ENCODE measurements at regions not wholly inside any gene's neighbourhood (a gene's known extent, or its start where the extent isn't known, plus 50 kb on each side); places are given as distances from the start of the nearest gene placed in this dataset.

DNA sequence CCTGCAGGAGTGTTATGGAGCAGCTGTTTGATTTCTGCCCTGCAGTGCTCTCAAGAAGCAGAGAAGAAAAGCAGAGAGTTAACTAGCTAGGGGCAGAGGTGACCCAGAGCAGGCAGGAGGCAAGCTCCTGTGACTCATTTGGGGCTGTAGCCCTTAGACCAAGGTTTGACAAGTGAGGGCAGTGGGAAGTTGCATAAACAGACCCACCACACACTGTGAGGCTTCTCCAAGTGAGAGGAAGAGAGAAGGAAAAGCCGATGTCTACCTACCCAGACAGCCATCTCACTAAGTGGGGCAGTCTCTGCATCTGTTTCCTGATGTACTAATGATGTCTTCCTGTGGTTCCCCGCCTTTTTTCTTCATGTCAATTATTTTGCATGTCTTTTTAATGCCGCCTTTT, 159.9 kb upstream of the NR5A2 start:
- H3K36me3 Mint-ChIP-seq, result no peaks in the 10 kb centered on the region
- no peaks in the 10 kb centered on the region for H3K27me3 ChIP-seq (ENCODE audit: insufficient read depth, low read length)
- ChIA-PET CTCF (ENCODE audit: partially characterized antibody) (no interaction called here), POLR2A (ENCODE audit: partially characterized antibody) (no interaction called here)
- no peak for DNase-seq
- peaks cover 0 to 2% (median 0%) of the 10 kb centered on the region in 8 donors for H3K9me3 Mint-ChIP-seq
- H3K4me1 ChIP-seq (ENCODE audit: insufficient read depth, low read length), result no peaks in the 10 kb centered on the region
- no peaks in the 10 kb centered on the region for H3K36me3 ChIP-seq (ENCODE audit: insufficient read depth, low read length)
- no peak overlapping the region for H3K27ac ChIP-seq (ENCODE audit: low read depth, low read length)
- H3K4me3 Mint-ChIP-seq, result no peak overlapping the region
- no peak overlapping the region for H3K27ac Mint-ChIP-seq
- no peak overlapping the region for H3K4me3 ChIP-seq (ENCODE audit: low read length in 2 of 2)
- H3K27me3 Mint-ChIP-seq, result peaks cover 3 to 6% of the 10 kb centered on the region in 2 donors
- peaks cover 0 to 3% (median 0%) of the 10 kb centered on the region in 4 donors for H3K4me1 Mint-ChIP-seq
- intact Hi-C loops (cut with micrococcal nuclease), result no loop called here
- no peaks in the 10 kb centered on the region for H3K9me3 ChIP-seq (ENCODE audit: control insufficient read depth in 1 of 2, low read length in 2 of 2)

DNA sequence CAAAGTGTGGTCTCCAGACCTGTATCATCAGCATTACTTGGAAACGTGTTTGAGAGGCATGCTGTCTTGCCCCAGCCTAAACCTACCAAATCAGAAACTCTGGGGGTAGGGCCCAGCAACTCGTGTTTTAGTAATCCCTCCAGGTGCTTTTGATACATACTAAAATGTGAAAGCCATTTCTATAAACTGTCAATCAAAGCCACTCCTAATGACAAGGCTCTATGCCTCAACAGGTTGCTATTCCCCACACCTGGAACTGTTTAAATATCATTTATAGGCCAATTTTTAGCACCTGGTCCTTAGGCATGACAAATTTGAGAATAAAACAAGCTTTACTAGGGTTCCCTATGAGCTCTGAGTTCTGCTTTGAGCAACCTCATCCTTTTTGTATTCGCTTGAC, 158.7 kb upstream of the NR5A2 start:
- intact Hi-C loops (cut with micrococcal nuclease), result no loop called here
- H3K4me3 ChIP-seq (ENCODE audit: low read length in 2 of 2), result no peak overlapping the region
- ChIA-PET CTCF (ENCODE audit: partially characterized antibody) (no interaction called here), POLR2A (ENCODE audit: partially characterized antibody) (no interaction called here)
- no peaks in the 10 kb centered on the region for H3K9me3 ChIP-seq (ENCODE audit: control insufficient read depth in 1 of 2, low read length in 2 of 2)
- H3K4me1 Mint-ChIP-seq, result peaks cover 0 to 3% (median 0%) of the 10 kb centered on the region in 4 donors
- no peak for DNase-seq
- peaks cover 3 to 6% of the 10 kb centered on the region in 2 donors for H3K27me3 Mint-ChIP-seq
- H3K4me3 Mint-ChIP-seq, result no peak overlapping the region
- no peak overlapping the region for H3K27ac ChIP-seq (ENCODE audit: low read depth, low read length)
- H3K9me3 Mint-ChIP-seq, result peaks cover 0 to 2% (median 0%) of the 10 kb centered on the region in 8 donors
- no peak overlapping the region for H3K27ac Mint-ChIP-seq
- no peaks in the 10 kb centered on the region for H3K36me3 Mint-ChIP-seq
- H3K36me3 ChIP-seq (ENCODE audit: insufficient read depth, low read length), result no peaks in the 10 kb centered on the region
- no peaks in the 10 kb centered on the region for H3K27me3 ChIP-seq (ENCODE audit: insufficient read depth, low read length)
- H3K4me1 ChIP-seq (ENCODE audit: insufficient read depth, low read length), result no peaks in the 10 kb centered on the region

DNA sequence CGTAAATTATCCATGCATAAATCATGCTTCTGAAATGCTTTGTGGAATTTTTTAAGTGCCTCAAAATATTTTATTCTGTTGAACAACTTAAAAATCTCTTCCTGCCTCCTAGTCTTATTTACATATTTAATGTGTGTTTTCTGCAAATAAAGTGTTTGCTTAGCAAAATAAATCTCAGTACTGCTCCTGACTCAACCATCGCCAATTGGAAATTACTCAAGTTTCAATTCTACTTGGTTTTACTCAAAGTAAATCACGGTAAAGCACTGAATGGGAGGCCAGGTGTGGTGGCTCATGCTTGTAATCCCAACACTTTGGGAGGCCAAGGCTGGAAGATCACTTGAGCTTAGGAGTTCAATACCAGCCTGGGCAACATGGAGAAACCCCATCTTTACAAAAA, 152.2 kb upstream of the NR5A2 start:
- intact Hi-C loops (cut with micrococcal nuclease), result no loop called here
- no peak for DNase-seq
- Mint-ChIP-seq H3K9me3 (peaks cover 0 to 3% (median 0%) of the 10 kb centered on the region in 8 donors), H3K4me1 (no peaks in the 10 kb centered on the region), H3K36me3 (no peaks in the 10 kb centered on the region), H3K4me3 (no peak overlapping the region), H3K27ac (no peak overlapping the region), H3K27me3 (no peaks in the 10 kb centered on the region)
- Histone ChIP-seq H3K9me3 (ENCODE audit: control insufficient read depth in 1 of 2, low read length in 2 of 2) (no peaks in the 10 kb centered on the region), H3K4me3 (ENCODE audit: low read length in 2 of 2) (no peak overlapping the region), H3K27me3 (ENCODE audit: insufficient read depth, low read length) (no peaks in the 10 kb centered on the region), H3K4me1 (ENCODE audit: insufficient read depth, low read length) (no peaks in the 10 kb centered on the region), H3K36me3 (ENCODE audit: insufficient read depth, low read length) (no peaks in the 10 kb centered on the region), H3K27ac (ENCODE audit: low read depth, low read length) (no peak overlapping the region)
- POLR2A ChIA-PET (ENCODE audit: partially characterized antibody), result no interaction called here
- CTCF ChIA-PET (ENCODE audit: partially characterized antibody), result no interaction called here

DNA sequence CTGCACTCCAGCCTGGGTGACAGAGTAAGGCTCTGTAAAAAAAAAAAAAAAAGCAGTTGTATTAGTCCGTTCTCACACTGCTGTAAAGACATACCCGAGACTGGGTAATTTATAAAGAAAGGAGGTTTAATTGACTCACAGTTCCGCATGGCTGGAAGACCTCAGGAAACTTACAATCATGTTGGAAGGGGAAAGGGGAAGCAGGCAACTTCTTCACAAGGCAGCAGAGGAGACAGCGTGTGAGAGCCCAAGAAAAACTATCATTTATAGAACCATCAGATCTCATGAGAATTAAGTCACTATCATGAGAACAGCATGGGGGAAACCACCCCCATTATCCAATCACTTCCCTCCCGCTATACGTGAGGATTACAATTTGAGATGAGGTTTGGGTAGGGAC, 151.7 kb upstream of the NR5A2 start:
- intact Hi-C loops (cut with micrococcal nuclease), result no loop called here
- H3K9me3 ChIP-seq (ENCODE audit: control insufficient read depth in 1 of 2, low read length in 2 of 2), result no peaks in the 10 kb centered on the region
- H3K9me3 Mint-ChIP-seq, result peaks cover 0 to 4% (median 0%) of the 10 kb centered on the region in 8 donors
- no peaks in the 10 kb centered on the region for H3K36me3 ChIP-seq (ENCODE audit: insufficient read depth, low read length)
- H3K4me1 ChIP-seq (ENCODE audit: insufficient read depth, low read length), result no peaks in the 10 kb centered on the region
- no peak overlapping the region for H3K27ac ChIP-seq (ENCODE audit: low read depth, low read length)
- H3K27ac Mint-ChIP-seq, result no peak overlapping the region
- no peaks in the 10 kb centered on the region for H3K4me1 Mint-ChIP-seq
- POLR2A ChIA-PET (ENCODE audit: partially characterized antibody), result no interaction called here
- H3K4me3 ChIP-seq (ENCODE audit: low read length in 2 of 2), result no peak overlapping the region
- no peak for DNase-seq
- no peaks in the 10 kb centered on the region for H3K27me3 ChIP-seq (ENCODE audit: insufficient read depth, low read length)
- H3K27me3 Mint-ChIP-seq, result no peaks in the 10 kb centered on the region
- H3K4me3 Mint-ChIP-seq, result no peak overlapping the region
- no peaks in the 10 kb centered on the region for H3K36me3 Mint-ChIP-seq
- CTCF ChIA-PET (ENCODE audit: partially characterized antibody), result no interaction called here

DNA sequence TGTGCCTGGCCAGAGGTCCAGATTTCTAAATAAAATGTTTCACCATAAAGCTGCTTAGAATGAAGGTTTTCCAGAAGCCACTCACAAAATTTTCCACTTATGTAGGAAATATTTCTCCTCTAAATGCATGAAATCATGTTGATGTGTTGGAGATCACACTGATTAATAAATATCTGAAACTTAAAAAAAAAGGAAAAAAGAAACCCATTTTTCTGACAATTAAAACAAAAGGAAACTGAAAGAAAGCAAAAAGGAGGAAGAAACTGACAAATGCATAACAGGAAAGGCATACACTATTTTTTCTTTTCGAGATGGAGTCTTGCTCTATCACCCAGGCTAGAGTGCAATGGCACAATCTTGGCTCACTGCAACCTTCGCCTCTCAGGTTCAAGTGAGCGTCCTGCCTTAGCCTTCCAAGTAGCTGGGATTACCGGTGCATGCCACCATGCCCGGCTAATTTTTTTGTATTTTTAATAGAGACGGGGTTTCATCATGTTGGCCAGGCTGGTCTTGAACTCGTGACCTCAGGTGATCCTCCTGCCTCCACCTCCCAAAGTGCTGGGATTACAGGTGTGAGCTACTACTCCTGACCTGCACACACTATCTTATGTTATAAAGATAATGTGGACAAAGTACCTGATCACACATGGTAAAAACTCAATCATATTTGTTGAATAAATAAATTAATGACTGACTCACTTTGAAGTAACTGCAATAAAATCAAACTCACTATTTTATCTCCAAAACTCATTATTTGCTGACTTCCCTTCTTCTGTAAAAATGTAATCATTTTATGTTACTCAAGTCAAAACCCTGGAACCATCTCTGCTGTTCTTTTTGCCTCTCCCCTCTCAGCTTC, 149.8 kb upstream of the NR5A2 start:
- Histone ChIP-seq H3K27me3 (ENCODE audit: insufficient read depth, low read length) (no peaks in the 10 kb centered on the region), H3K36me3 (ENCODE audit: insufficient read depth, low read length) (no peaks in the 10 kb centered on the region), H3K4me1 (ENCODE audit: insufficient read depth, low read length) (no peaks in the 10 kb centered on the region), H3K9me3 (ENCODE audit: control insufficient read depth in 1 of 2, low read length in 2 of 2) (no peaks in the 10 kb centered on the region), H3K27ac (ENCODE audit: low read depth, low read length) (no peak overlapping the region), H3K4me3 (ENCODE audit: low read length in 2 of 2) (no peak overlapping the region)
- Mint-ChIP-seq H3K36me3 (no peaks in the 10 kb centered on the region), H3K4me3 (no peak overlapping the region), H3K27me3 (peaks cover 0 to 1% of the 10 kb centered on the region in 2 donors), H3K4me1 (no peaks in the 10 kb centered on the region), H3K27ac (no peak overlapping the region), H3K9me3 (peaks cover 0 to 7% (median 0%) of the 10 kb centered on the region in 8 donors)
- no peak for DNase-seq
- intact Hi-C loops (cut with micrococcal nuclease), result no loop called here
- CTCF ChIA-PET (ENCODE audit: partially characterized antibody), result no interaction called here
- POLR2A ChIA-PET (ENCODE audit: partially characterized antibody), result no interaction called here

DNA sequence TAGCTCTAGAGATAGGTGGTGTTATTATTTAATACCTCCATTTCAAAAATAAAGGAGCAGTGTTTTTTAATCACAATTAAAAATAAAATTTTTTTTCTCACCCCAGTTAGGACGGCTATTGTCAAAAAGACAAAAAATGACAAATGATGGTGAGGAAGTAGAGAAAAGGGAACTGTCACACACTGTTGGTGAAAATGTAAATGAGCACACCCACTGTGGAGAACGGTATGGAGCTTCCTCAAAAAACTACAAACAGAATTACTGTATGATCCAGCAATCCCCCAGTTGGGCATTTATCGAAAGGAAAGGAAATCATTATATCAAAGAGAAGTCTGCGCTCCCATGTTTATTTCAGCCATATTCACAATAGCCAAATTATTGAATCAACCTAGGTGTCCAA, 148.7 kb upstream of the NR5A2 start:
- Mint-ChIP-seq H3K27me3 (peaks cover under 1 to 1% of the 10 kb centered on the region in 2 donors), H3K4me1 (no peaks in the 10 kb centered on the region), H3K36me3 (no peaks in the 10 kb centered on the region), H3K27ac (no peak overlapping the region), H3K4me3 (no peak overlapping the region), H3K9me3 (peaks cover 0 to 11% (median under 1%) of the 10 kb centered on the region in 8 donors)
- Histone ChIP-seq H3K4me3 (ENCODE audit: low read length in 2 of 2) (no peak overlapping the region), H3K27me3 (ENCODE audit: insufficient read depth, low read length) (no peaks in the 10 kb centered on the region), H3K27ac (ENCODE audit: low read depth, low read length) (no peak overlapping the region), H3K4me1 (ENCODE audit: insufficient read depth, low read length) (no peaks in the 10 kb centered on the region), H3K9me3 (ENCODE audit: control insufficient read depth in 1 of 2, low read length in 2 of 2) (no peaks in the 10 kb centered on the region), H3K36me3 (ENCODE audit: insufficient read depth, low read length) (no peaks in the 10 kb centered on the region)
- intact Hi-C loops (cut with micrococcal nuclease), result no loop called here
- ChIA-PET POLR2A (ENCODE audit: partially characterized antibody) (no interaction called here), CTCF (ENCODE audit: partially characterized antibody) (no interaction called here)
- no peak for DNase-seq

DNA sequence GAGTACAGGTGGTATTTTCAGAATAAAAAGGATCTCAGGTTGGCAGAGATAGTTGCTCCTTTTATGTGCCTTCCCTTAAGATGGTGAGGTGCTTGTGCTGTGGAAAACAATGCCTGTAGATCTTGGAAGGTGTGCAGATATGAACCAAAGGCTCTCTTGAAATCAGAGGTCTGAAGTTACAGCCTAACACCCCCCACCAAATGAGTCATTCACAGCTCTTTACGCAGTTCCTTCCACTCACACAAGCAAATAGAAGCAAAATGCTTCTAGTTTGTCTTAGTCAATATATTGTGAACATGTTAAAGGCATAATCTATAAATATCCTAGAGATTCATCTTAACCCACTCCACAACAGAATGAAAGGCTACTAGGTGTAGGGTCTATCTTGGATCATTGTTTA, 128.9 kb upstream of the NR5A2 start:
- Mint-ChIP-seq H3K27ac (no peak overlapping the region), H3K9me3 (peaks cover 0 to 7% (median 0%) of the 10 kb centered on the region in 8 donors), H3K36me3 (no peaks in the 10 kb centered on the region), H3K4me1 (no peaks in the 10 kb centered on the region), H3K27me3 (peaks cover 10 to 14% of the 10 kb centered on the region in 2 donors), H3K4me3 (no peak overlapping the region)
- no peak overlapping the region for H3K27ac ChIP-seq (ENCODE audit: low read depth, low read length)
- no peak overlapping the region for H3K4me3 ChIP-seq (ENCODE audit: low read length in 2 of 2)
- no peaks in the 10 kb centered on the region for H3K9me3 ChIP-seq (ENCODE audit: control insufficient read depth in 1 of 2, low read length in 2 of 2)
- ChIA-PET CTCF (ENCODE audit: partially characterized antibody) (no interaction called here), POLR2A (ENCODE audit: partially characterized antibody) (no interaction called here)
- no peaks in the 10 kb centered on the region for H3K36me3 ChIP-seq (ENCODE audit: insufficient read depth, low read length)
- DNase-seq, result no peak
- intact Hi-C loops (cut with micrococcal nuclease), result no loop called here
- H3K27me3 ChIP-seq (ENCODE audit: insufficient read depth, low read length), result no peaks in the 10 kb centered on the region
- H3K4me1 ChIP-seq (ENCODE audit: insufficient read depth, low read length), result no peaks in the 10 kb centered on the region
